GF-D8 (cell line): ENCODE measurements at regions not wholly inside any gene's neighbourhood (a gene's known extent, or its start where the extent isn't known, plus 50 kb on each side); places are given as distances from the start of the nearest gene placed in this dataset.
"Not testable (repeated sequence)": the region's sequence is repeated elsewhere in the genome, so short reads cannot be mapped to it uniquely, and the experiment has no call there.

Experiments
- DNase-seq: peaks from one replicate; lab custom pipeline; 2025; lab: John Stamatoyannopoulos, UW

DNA sequence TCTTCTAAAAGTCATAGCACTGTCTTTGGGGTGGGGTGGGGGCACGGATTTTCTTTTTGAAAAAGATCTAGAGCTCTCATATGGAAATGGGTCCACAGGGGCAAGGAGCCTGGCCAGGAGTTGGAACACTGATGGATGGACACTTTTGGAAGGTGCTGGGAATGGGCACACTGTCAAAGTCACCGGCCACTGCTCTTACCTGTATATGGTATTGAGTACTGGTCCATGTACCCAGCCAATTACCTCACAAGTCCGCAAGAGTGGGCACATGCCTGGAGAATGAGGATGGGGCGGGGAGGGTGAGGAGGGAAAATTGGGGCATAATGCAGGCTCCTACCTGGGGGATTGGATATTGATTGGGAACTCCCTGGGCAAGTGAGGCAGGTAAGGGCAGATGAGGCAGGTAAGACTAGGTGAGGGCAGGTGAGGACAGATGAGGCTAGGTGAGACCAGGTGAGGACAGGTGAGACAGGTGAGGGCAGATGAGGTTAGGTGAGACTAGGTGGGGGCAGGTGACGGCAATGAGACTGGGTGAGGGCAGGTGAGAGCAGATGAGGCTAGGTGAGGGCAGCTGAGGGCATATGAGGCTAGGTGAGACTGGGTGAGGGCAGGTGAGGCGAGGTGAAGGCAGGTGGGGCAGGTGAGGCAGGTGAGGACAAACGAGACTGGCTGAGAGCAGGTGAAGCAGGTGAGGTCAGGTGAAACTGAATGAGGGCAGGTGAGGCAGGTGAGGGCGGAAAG is 167.9 kb downstream of the NRN1 start:
- no peak for DNase-seq

- no peak for DNase-seq
Observed at GRCh38 chr6:5837323-5837722, 169.4 kb downstream of the NRN1 start.

- DNase-seq, result not testable (repeated sequence)
Observed at GRCh38 chr6:5836597-5836996, 170.1 kb downstream of the NRN1 start.

GRCh38 chr6:5833120-5833519 is 173.6 kb downstream of the NRN1 start:
- no peak for DNase-seq

GRCh38 chr6:5832668-5833067 is 174.1 kb downstream of the NRN1 start:
- no peak for DNase-seq

GRCh38 chr6:5831219-5831862 is 175.4 kb downstream of the NRN1 start:
- peak; percentile 84 for DNase-seq

- DNase-seq, result no peak
Observed at GRCh38 chr6:5828296-5828695, 178.4 kb downstream of the NRN1 start.

DNA sequence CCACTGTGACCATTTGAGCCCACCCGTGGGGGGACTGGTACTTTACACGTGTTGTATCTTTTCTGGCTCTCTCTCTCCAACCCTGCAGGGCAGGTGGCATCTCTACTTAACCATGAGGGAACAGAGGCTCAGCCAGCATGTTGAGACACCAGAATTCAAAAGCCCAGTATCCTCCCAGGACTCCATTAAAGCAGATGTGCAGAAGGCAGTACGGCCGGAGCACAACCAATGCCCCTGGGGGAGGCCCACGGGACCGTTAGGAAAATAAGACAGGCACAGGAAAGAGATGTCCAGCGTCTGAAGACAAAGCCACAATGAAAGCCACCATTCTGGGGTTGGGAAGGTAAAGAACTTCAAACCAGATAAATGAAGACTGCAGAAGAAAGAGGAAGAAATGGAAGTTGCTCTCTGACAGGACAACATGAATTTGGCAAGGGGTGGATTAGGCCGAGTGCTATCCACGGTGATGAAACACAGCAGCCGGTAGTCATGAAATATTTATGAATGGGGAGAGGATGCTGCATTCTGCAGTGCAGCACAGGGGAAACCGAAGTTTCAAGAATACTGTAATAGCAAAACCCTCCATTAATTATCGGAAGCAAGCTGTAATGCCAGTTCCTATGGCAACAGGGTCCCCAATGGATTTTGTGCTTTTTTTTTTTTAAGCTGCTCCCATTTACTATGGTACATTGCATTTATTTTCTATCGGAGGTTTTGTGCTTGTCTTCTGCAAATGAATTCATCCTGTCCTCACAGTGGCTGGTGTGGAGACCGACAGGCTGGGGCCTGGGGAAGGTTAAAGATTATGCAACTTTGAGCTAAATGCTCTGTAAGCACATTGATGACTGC is 179.4 kb downstream of the NRN1 start:
- peak; percentile 15 for DNase-seq

- not testable (repeated sequence) for DNase-seq
Observed at GRCh38 chr6:5824382-5824983, 182.2 kb downstream of the NRN1 start.
